GM19463 (cell line): ENCODE measurements at regions not wholly inside any gene's neighbourhood (a gene's known extent, or its start where the extent isn't known, plus 50 kb on each side); places are given as distances from the start of the nearest gene placed in this dataset.
"Not testable (repeated sequence)": the region's sequence is repeated elsewhere in the genome, so short reads cannot be mapped to it uniquely, and the experiment has no call there.

Experiments
- ATAC-seq: cut with Tn5 transposase; IDR thresholded peaks from one replicate; pipeline ENCODE4 v1.9.1; 2021; ENCODE audit warnings: mild to moderate bottlenecking, moderate library complexity; ENCODE audit not compliant: unreplicated experiment

DNA sequence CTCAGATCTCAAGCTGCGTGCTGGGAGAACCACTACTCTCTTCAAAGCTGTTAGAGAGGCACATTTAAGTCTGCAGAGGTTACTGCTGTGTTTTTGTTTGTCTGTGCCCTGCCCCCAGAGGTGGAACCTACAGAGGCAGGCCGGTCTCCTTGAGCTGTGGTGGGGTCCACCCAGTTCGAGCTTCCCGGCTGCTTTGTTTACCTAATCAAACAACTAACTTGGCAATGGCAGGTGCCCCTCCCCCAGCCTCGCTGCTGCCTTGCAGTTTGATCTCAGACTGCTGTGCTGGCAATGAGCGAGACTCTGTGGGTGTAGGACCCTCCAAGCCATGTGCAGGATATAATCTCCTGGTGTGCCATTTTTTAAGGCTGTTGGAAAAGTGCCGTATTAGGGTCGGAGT is 442.4 kb downstream of the TMEM232 start:
- ATAC-seq: not testable (repeated sequence)

GRCh38 chr5:110288766-110289511 is 437.5 kb downstream of the TMEM232 start:
- no peak for ATAC-seq

GRCh38 chr5:110289512-110289810 is 437.0 kb downstream of the TMEM232 start:
- no peak for ATAC-seq

DNA sequence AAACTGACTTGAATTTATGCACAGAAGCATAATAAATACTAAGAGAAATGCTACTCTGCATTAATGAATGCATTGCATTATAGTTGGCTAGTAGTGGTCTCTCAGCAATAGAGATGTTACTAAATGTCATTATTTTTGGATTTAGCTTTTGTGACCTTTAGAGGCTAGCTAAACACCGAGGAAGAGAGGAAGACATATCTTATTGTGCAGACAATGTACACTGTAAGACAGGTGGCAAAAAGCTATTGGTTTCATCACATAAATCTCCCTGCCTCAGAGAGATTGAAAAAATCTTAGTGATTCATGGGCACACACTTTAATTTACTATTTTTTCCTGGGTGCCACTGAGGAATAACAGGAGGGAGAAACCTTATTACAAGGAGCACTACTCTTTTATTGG is 435.9 kb downstream of the TMEM232 start:
- ATAC-seq: no peak

DNA sequence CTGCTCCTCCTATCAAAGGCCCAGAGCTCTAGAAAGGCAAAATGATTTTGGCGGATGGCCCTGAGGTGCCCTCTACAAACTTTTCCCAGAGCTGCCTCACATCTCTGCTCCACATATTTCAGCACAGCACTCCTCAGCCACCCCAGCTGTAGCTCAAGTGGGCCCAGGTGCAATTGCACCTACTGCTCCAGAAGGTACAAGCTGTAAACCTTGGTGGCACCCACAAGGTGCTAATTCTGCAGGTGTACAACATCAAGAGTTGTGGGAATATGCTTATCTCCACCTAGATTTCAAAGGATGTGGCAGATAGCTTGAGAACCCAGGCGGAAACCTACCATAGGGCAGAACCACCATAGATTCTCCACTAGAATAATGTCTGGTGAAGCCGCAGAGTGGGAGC is 432.2 kb downstream of the TMEM232 start:
- ATAC-seq: no peak

DNA sequence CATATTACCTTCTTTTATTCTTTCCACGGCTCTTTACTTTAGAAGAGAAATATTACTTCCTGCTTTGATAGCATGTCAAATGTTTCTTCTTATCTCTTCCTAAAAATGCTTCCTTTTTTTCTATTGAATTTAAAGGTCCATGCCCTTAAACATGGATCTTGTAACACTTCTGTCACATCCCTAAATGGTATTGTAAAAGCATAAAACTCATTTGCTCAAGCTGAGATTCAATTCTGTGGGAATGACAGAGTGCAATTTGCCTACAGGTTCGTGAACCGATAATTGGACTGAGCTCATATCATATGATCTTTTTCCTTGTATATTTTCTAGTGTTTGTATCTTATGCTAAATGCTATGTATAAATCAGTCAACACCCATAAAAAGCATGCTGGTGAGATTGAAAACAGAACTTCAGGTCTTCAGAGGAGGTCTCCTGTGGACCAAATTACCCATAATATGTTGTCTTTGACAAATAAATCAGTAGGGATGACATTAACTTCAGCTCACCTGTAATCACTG is 429.3 kb downstream of the TMEM232 start:
- ATAC-seq: no peak

- ATAC-seq: no peak
These were observed 422.3 kb downstream of the TMEM232 start for GRCh38 chr5:110304176-110304575.

- ATAC-seq: no peak
These were observed 419.8 kb downstream of the TMEM232 start for GRCh38 chr5:110306650-110307049.

GRCh38 chr5:110309222-110309621 is 417.2 kb downstream of the TMEM232 start:
- ATAC-seq: no peak

DNA sequence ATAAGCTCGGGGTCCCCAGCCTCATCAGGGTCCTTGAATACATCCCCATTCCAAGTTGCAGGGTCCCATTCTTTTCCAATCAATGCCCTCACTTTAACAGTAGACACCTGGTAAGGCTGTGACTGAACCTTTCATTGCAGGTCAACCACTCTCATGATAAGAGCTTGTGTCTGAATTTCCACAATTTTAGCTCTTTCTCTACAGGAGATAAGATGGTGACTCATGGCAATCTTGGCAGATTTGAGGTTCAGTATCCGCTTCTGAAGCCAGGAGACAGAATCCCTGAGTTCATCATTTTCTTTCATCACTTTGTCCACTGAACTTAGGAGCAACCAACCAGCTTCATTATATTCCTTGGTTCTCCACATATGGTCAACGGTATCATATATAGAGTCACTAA is 409.9 kb downstream of the TMEM232 start:
- ATAC-seq: not testable (repeated sequence)

DNA sequence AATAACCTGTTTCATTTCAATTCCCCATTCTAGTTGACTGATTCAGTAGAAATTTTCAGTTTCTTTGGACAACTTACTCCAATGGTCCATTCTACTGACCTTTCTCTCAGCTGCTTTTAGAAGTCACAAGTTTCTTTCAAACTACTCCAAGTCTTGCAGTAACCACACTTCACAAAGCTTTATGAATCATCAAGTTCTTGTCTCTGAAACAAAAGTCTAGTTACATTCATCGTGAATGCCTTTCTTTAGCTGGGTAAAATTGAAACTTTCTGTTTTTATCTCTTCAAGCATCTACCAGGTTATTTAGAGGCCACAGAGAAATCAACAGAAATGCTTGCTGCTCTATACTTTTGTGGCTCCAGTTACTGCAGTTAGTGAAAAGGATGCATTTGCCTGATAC is 405.4 kb downstream of the TMEM232 start:
- ATAC-seq: no peak

DNA sequence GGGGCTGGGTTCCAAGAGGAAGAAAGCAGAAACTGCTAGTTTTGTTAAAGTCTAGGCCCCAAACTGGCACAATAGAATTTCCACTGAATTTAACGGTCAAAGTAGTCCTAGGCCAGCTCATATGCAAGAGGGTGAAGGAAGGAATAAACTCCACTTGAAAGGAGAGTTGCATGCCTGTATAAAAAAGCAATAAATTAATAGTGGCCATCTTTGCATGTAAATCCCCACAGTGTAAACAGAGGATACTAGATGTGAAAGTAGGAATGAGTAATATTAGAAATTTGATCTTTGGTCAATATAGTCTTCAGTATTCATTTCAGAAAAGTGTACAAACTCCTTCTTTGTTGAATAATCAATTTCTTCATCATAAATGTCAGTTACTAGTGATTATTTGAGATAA is 403.1 kb downstream of the TMEM232 start:
- no peak for ATAC-seq

DNA sequence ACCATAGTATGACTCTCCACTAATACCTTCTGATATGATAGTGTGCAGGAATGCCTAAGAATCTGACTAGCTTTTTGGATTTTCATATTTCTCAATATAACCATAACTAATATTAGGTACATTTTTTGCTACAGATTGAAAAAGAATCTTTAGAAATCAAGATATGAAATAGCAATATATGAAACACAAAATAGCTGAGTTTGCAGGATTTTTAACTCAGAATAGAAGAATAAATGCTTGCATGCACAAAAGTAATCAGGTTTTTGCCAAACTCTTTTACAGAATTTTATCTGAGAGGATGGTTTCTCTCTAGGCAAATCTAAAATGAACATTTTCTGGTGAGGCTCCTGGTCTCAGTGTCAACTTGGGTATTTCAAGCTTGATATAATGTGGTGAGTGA is 402.6 kb downstream of the TMEM232 start:
- no peak for ATAC-seq

GRCh38 chr5:110324876-110325275 is 401.6 kb downstream of the TMEM232 start:
- ATAC-seq: no peak

- ATAC-seq: no peak
These were observed 396.4 kb downstream of the TMEM232 start for GRCh38 chr5:110329955-110330525.

DNA sequence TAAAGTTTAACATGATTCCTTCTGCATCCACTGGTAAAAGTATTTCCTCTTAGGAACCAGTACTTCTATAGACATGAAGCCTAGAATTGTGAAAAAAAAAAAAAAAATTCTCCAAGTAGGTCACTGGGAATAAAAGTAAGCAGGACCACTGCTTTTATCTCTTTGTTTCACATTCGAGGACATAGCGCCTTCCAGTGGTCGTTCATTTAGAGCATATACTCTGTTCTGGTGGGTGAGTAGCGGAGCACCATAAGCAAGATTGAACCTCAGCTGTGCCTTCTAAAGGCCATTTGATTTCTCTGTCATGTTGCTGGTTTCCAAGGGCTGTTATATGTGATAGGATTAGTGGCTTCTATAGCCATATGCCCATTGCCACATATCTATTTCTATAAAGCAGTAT is 393.1 kb downstream of the TMEM232 start:
- no peak for ATAC-seq

DNA sequence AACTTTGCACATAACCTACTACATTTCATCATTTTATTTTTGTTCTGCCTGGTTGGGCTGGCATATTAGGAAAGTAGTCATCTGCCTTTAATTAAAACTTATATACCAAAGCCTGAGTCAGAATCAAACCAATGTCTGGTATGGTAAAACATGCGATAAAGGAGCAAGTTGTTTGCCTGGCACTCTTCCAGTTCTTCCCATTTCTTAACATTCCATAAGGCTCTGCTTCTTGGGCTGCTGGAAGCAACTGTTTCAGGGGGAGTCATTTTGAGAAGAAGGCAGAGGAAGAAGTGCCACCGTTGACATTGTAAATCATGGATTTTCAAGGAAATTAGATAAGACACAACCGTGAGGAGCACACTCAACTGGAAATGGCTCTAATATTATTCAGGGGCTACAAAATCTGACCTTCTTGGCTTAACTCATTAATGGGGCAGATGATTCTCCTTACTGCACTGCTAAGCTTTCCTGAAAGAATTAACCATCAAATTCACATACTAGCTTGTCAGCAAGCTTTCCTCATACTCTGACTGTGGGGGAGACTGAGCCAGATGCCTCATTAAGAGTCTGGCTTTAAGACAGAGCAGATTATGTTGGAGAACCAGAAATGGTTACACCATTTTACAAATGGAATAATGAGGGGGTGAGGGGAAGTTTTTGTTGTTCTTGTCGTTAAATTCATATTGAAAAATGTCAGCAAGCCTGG is 391.0 kb downstream of the TMEM232 start:
- ATAC-seq: no peak

GRCh38 chr5:110338341-110339083 is 388.0 kb downstream of the TMEM232 start:
- no peak for ATAC-seq

GRCh38 chr5:110339399-110339798 is 387.1 kb downstream of the TMEM232 start:
- ATAC-seq: no peak

DNA sequence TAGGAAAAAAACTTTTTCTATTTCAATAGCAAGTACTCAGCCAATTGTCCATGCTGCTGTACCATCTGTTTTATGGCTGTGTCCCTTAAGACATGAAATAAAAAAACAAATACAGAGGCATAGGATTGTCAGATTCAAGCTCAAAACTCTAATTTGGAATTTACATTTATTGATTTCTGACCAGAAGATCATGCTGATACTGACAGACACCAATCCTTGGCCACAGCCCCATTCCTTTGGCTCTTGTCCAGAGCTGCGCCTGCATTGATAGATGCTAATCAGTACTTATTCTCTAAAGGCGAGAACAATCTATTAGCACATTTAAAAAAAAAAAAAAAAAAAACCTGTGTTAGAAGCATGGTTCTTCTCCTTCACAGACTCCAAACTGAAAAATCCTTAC is 384.6 kb downstream of the TMEM232 start:
- no peak for ATAC-seq

GRCh38 chr5:110342683-110343082 is 383.8 kb downstream of the TMEM232 start:
- no peak for ATAC-seq
